ENCODE measurements at regions not wholly inside any gene's neighbourhood (a gene's known extent, or its start where the extent isn't known, plus 50 kb on each side); places are given as distances from the start of the nearest gene placed in this dataset.

DNA sequence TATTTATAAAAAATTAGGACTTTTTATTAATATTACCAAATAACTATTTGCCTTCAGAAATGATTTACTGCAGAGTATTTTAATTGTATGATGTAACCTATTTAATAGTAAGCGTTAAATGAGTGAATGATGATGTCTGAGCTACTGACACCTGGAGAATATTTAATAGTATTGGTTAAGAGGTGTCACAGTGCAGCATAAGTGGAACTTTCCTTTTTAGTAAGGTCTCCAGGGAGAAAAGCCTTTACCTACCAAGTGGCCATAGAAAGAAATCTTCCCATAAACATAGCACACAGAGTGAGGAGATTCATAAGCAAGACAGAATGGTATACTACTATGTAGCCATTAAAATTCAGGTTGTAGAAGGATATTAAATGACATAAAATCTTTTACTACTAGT, 441.7 kb downstream of the TBL1XR1 start:
- TF ChIP-seq POLR2A (IDR thresholded peaks at IDR 0.05; ENCODE audit: low read length) = no peak
- TF ChIP-seq GATA1 (IDR thresholded peaks at IDR 0.05; ENCODE audit: low read depth, low read length) = no peak

Data from erythroblast (primary cell).